CD14-positive monocyte (primary cell): ENCODE measurements at regions not wholly inside any gene's neighbourhood (a gene's known extent, or its start where the extent isn't known, plus 50 kb on each side); places are given as distances from the start of the nearest gene placed in this dataset.

ENCODE experiments used
- DNase-seq, 3 donors: peaks; one replicate each; pipeline ENCODE4 v3.0.0-alpha.2; 2011 to 2022
- H2AFZ ChIP-seq: 2 replicates; pipeline ENCODE4 v1.6.0; 2012; ENCODE audit warnings: mild to moderate bottlenecking, low read depth, low read length, inconsistent platforms; ENCODE audit not compliant: insufficient read depth, poor library complexity, severe bottlenecking
- H3K27ac ChIP-seq, 2 donors: 1 replicate in 1 of 2; 2 replicates in 1 of 2; pipeline ENCODE4 v1.5.1; 2012 to 2013; ENCODE audit warnings: low read length in 2 of 2, control low read depth in 1 of 2, inconsistent platforms in 1 of 2, low read depth in 1 of 2, mild to moderate bottlenecking in 1 of 2
- H3K27me3 ChIP-seq, 2 donors: one replicate each; pipeline versions ENCODE4 v1.6.0 to v1.6.1; 2011 to 2013; ENCODE audit warnings: low read length in 2 of 2; ENCODE audit not compliant: control insufficient read depth in 2 of 2, insufficient read depth in 2 of 2
- H3K36me3 ChIP-seq, 2 donors: replicated peaks in 1 of 2; 1 replicate in 1 of 2; 2 replicates in 1 of 2; pipeline versions ENCODE4 v1.5.1 to v1.6.1; 2012 to 2013; ENCODE audit warnings: low read length in 2 of 2, control low read depth in 1 of 2, inconsistent platforms in 1 of 2, mild to moderate bottlenecking in 1 of 2; ENCODE audit not compliant: insufficient read depth in 2 of 2, control insufficient read depth in 1 of 2
- H3K4me1 ChIP-seq, 2 donors: 1 replicate in 1 of 2; 2 replicates in 1 of 2; pipeline versions ENCODE4 v1.5.1 to v1.6.1; 2012 to 2013; ENCODE audit warnings: low read length in 2 of 2, control low read depth in 1 of 2, inconsistent platforms in 1 of 2, mild to moderate bottlenecking in 1 of 2, moderate library complexity in 1 of 2; ENCODE audit not compliant: insufficient read depth in 2 of 2, control insufficient read depth in 1 of 2
- H3K4me2 ChIP-seq: replicated peaks from 2 replicates; pipeline ENCODE3; 2012; ENCODE audit warnings: low read length, moderate library complexity, mild to moderate bottlenecking; ENCODE audit not compliant: poor library complexity, severe bottlenecking; ENCODE audit errors: extremely low read depth
- H3K4me3 ChIP-seq, 3 experiments: fragments of 200-600 bp in 1 of 3; sonication (generic) in 1 of 3; replicated peaks in 1 of 3; 1 replicate in 2 of 3; 2 replicates in 1 of 3; pipeline ENCODE4 v1.5.1; 2011 to 2013; ENCODE audit warnings: low read length in 3 of 3, mild to moderate bottlenecking in 3 of 3, control low read depth in 2 of 3, low read depth in 2 of 3, inconsistent platforms in 1 of 3, moderate library complexity in 1 of 3
- H3K79me2 ChIP-seq: 2 replicates; pipeline ENCODE4 v1.6.0; 2012; ENCODE audit warnings: mild to moderate bottlenecking, control low read depth, inconsistent platforms, low read length, moderate library complexity; ENCODE audit not compliant: insufficient read depth
- H3K9ac ChIP-seq: 2 replicates; pipeline ENCODE4 v1.6.0; 2017; ENCODE audit warnings: low read length, mild to moderate bottlenecking; ENCODE audit not compliant: insufficient read depth, poor library complexity, severe bottlenecking
- H3K9me3 ChIP-seq, 2 donors: replicated peaks in 1 of 2; 1 replicate in 1 of 2; 2 replicates in 1 of 2; pipeline versions ENCODE4 v1.5.1 to v1.6.1; 2012 to 2013; ENCODE audit warnings: low read length in 2 of 2, control low read depth in 1 of 2; ENCODE audit not compliant: control insufficient read depth in 1 of 2, insufficient read depth in 1 of 2
- H4K20me1 ChIP-seq: 2 replicates; pipeline ENCODE4 v1.6.0; 2012; ENCODE audit warnings: mild to moderate bottlenecking, low read length, control low read depth, moderate library complexity; ENCODE audit not compliant: insufficient read depth
- H3K27ac Mint-ChIP-seq, 7 donors: one replicate each; pipeline ENCODE4 v1.8.0; 2020; ENCODE audit warnings: mild to moderate bottlenecking in 7 of 7, mixed read lengths in 7 of 7, moderate library complexity in 6 of 7, inconsistent platforms in 2 of 7
- H3K27me3 Mint-ChIP-seq, 3 donors: one replicate each; pipeline ENCODE4 v1.8.0; 2021 to 2022; ENCODE audit warnings: low read depth in 3 of 3, mild to moderate bottlenecking in 3 of 3, mixed read lengths in 3 of 3, moderate library complexity in 3 of 3, inconsistent platforms in 1 of 3
- H3K36me3 Mint-ChIP-seq, 2 donors: one replicate each; pipeline ENCODE4 v1.8.0; 2020; ENCODE audit warnings: mixed read lengths in 2 of 2, inconsistent platforms in 1 of 2, mild to moderate bottlenecking in 1 of 2
- H3K4me1 Mint-ChIP-seq: one replicate; pipeline ENCODE4 v1.8.0; 2020; ENCODE audit warnings: mild to moderate bottlenecking, mixed read lengths
- H3K4me3 Mint-ChIP-seq, 2 donors: one replicate each; pipeline ENCODE4 v1.8.0; 2020; ENCODE audit warnings: mild to moderate bottlenecking in 2 of 2, mixed read lengths in 2 of 2, moderate library complexity in 1 of 2
- H3K9me3 Mint-ChIP-seq, 7 donors: one replicate each; pipeline ENCODE4 v1.8.0; 2020 to 2022; ENCODE audit warnings: mixed read lengths in 7 of 7, mild to moderate bottlenecking in 6 of 7, moderate library complexity in 6 of 7, inconsistent platforms in 2 of 7
- WGBS: methylation state at CpG from one replicate; pipeline ENCODE4 v1.1.5; 2013; ENCODE audit warnings: missing lambda C conversion rate; ENCODE audit not compliant: insufficient coverage; 5-methylcytosine and 5-hydroxymethylcytosine counted together
- intact Hi-C, 2 donors: fragments of 100-400 bp; cut with micrococcal nuclease; formaldehyde crosslinking; loops; one replicate each; pipeline versions ENCODE4 v1.15.0 to v1.15.1; 2023
- TF ChIP-seq, protein P1 (sequence below): fragments of 200-600 bp; IDR thresholded peaks from one replicate; pipeline ENCODE4 v1.8.0; 2022; ENCODE audit warnings: antibody characterized with exemption, mild to moderate bottlenecking

DNA sequence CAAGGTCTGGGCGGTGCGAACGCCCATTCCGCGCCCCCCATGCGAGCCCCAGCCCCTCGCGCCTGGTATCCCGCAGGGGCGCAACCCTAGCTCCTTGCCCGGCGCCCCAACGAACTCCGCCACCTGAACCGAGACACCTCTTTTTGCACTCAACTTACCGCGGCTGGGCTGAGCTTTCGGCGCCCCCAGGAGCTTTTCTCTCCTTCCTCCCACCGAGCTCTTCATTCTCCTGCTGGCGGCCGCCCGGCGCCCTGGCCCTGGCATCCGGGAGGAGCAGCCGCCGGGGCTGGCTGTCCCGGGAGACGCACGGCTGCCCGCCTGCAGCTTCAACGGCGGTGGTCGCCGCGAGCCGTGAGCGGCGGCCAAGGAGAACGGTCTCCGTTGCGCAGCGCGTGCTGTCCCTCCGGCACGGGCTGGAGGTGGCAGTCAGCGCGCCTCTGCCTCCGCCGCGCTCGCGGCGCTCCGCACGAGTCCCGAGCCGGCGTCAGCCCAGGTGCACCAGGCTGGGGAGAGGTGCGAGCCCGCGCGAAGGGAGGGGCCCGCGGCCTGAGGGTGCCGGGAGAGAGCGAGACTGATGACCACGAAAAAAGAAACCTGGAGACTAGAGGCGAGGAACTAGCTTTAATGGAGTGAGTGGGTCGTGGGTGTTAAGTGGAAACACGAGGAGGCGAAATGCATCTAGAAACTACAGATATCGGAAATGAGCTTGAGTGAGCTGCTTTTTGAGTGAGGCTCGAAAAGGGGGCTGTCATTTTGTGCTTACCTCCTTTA lies 621.5 kb upstream of the ZNF385D start:
- peaks cover 30 to 42% (median 32%) of the 10 kb centered on the region in 3 donors for H3K27me3 Mint-ChIP-seq
- Histone ChIP-seq H3K4me1 (peaks cover 0 to 7% of the 10 kb centered on the region in 2 donors), H3K36me3 (no peaks in the 10 kb centered on the region), H3K4me3 (peak overlapping the region in 1 of 3 experiments; percentile 48), H3K9me3 (peaks cover 0 to 13% of the 10 kb centered on the region in 2 donors), H3K27me3 (peaks cover 31 to 38% of the 10 kb centered on the region in 2 donors), H4K20me1 (no peaks in the 10 kb centered on the region), H3K79me2 (no peaks in the 10 kb centered on the region), H2AFZ (no peak overlapping the region), H3K9ac (no peak overlapping the region), H3K27ac (no peak overlapping the region), H3K4me2 (peak overlapping the region; percentile 25)
- under 1% methylated on average over 73 of the region's 74 CpGs for WGBS
- no peak overlapping the region for H3K27ac Mint-ChIP-seq
- TF ChIP-seq, protein P1, sequence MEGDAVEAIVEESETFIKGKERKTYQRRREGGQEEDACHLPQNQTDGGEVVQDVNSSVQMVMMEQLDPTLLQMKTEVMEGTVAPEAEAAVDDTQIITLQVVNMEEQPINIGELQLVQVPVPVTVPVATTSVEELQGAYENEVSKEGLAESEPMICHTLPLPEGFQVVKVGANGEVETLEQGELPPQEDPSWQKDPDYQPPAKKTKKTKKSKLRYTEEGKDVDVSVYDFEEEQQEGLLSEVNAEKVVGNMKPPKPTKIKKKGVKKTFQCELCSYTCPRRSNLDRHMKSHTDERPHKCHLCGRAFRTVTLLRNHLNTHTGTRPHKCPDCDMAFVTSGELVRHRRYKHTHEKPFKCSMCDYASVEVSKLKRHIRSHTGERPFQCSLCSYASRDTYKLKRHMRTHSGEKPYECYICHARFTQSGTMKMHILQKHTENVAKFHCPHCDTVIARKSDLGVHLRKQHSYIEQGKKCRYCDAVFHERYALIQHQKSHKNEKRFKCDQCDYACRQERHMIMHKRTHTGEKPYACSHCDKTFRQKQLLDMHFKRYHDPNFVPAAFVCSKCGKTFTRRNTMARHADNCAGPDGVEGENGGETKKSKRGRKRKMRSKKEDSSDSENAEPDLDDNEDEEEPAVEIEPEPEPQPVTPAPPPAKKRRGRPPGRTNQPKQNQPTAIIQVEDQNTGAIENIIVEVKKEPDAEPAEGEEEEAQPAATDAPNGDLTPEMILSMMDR = no peak
- peaks cover 11% of the 10 kb centered on the region for H3K4me1 Mint-ChIP-seq
- intact Hi-C loops = no loop called here
- no peaks in the 10 kb centered on the region for H3K36me3 Mint-ChIP-seq
- no peak for DNase-seq
- peaks cover 0 to 3% (median 0%) of the 10 kb centered on the region in 7 donors for H3K9me3 Mint-ChIP-seq
- peak overlapping the region; percentile 47 to 77 for H3K4me3 Mint-ChIP-seq

DNA sequence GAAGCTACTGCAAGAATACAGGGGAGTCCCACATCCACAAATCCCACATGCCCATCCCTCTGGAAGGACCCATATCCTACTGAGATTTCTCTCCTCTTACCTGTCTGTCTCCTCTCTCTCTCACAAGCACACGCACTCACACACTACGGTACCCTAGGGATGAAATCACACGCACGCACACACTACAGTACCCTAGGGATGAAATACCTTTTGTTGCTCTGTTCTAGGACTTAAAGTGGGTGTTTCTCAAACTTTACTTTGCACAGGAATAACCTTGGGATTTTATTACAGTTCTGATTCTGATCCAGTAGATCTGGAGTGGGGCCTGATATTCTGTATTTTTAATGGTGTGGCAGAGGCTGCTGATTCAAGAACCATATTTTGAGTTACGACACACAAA lies 622.2 kb upstream of the ZNF385D start:
- H3K27me3 Mint-ChIP-seq = peaks cover 30 to 42% (median 32%) of the 10 kb centered on the region in 3 donors
- DNase-seq = no peak
- peaks cover 0 to 3% (median 0%) of the 10 kb centered on the region in 7 donors for H3K9me3 Mint-ChIP-seq
- H3K36me3 Mint-ChIP-seq = no peaks in the 10 kb centered on the region
- H3K9ac ChIP-seq = no peak overlapping the region
- H3K4me3 ChIP-seq = peak overlapping the region in 1 of 3 experiments; percentile 48
- TF ChIP-seq, protein P1 = no peak
- WGBS = no CpG with 5 or more reads among the region's 5 CpGs
- H3K27ac Mint-ChIP-seq = no peak overlapping the region
- peaks cover 31 to 38% of the 10 kb centered on the region in 2 donors for H3K27me3 ChIP-seq
- peak overlapping the region in 1 of 2 donors; percentile 77 for H3K4me3 Mint-ChIP-seq
- H3K4me1 ChIP-seq = peaks cover 0 to 7% of the 10 kb centered on the region in 2 donors
- H3K27ac ChIP-seq = no peak overlapping the region
- no peak overlapping the region for H3K4me2 ChIP-seq
- intact Hi-C loops = no loop called here
- H3K79me2 ChIP-seq = no peaks in the 10 kb centered on the region
- H3K36me3 ChIP-seq = no peaks in the 10 kb centered on the region
- no peak overlapping the region for H2AFZ ChIP-seq
- no peaks in the 10 kb centered on the region for H4K20me1 ChIP-seq
- peaks cover 11% of the 10 kb centered on the region for H3K4me1 Mint-ChIP-seq
- H3K9me3 ChIP-seq = peaks cover 0 to 13% of the 10 kb centered on the region in 2 donors
